ENCODE measurements at regions not wholly inside any gene's neighbourhood (a gene's known extent, or its start where the extent isn't known, plus 50 kb on each side); places are given as distances from the start of the nearest gene placed in this dataset.
"Not testable (repeated sequence)": the region's sequence is repeated elsewhere in the genome, so short reads cannot be mapped to it uniquely, and the experiment has no call there.

- no peaks in the 10 kb centered on the region for H3K4me1 Mint-ChIP-seq (ENCODE audit: low read depth)
- no peak overlapping the region for H3K27ac Mint-ChIP-seq
- intact Hi-C loops (cut with micrococcal nuclease), result no loop called here
- no peaks in the 10 kb centered on the region for H3K27me3 Mint-ChIP-seq
- peaks cover 11% of the 10 kb centered on the region for H3K9me3 Mint-ChIP-seq
- no peak overlapping the region for H3K4me3 Mint-ChIP-seq
- no peaks in the 10 kb centered on the region for H3K36me3 Mint-ChIP-seq (ENCODE audit: low read depth)
Observed at GRCh38 chr13:108102771-108103170, 112.6 kb downstream of the LIG4 start.

GRCh38 chr13:108096301-108096915 is 118.9 kb downstream of the LIG4 start:
- Mint-ChIP-seq H3K4me1 (ENCODE audit: low read depth) (no peaks in the 10 kb centered on the region), H3K9me3 (no peaks in the 10 kb centered on the region), H3K4me3 (no peak overlapping the region), H3K27ac (no peak overlapping the region), H3K36me3 (ENCODE audit: low read depth) (no peaks in the 10 kb centered on the region), H3K27me3 (no peaks in the 10 kb centered on the region)
- intact Hi-C loops (cut with micrococcal nuclease), result no loop called here

GRCh38 chr13:108095036-108095435 is 120.3 kb downstream of the LIG4 start:
- Mint-ChIP-seq H3K36me3 (ENCODE audit: low read depth) (no peaks in the 10 kb centered on the region), H3K4me3 (no peak overlapping the region), H3K9me3 (no peaks in the 10 kb centered on the region), H3K27me3 (no peaks in the 10 kb centered on the region), H3K4me1 (ENCODE audit: low read depth) (no peaks in the 10 kb centered on the region), H3K27ac (no peak overlapping the region)
- intact Hi-C loops (cut with micrococcal nuclease), result no loop called here

DNA sequence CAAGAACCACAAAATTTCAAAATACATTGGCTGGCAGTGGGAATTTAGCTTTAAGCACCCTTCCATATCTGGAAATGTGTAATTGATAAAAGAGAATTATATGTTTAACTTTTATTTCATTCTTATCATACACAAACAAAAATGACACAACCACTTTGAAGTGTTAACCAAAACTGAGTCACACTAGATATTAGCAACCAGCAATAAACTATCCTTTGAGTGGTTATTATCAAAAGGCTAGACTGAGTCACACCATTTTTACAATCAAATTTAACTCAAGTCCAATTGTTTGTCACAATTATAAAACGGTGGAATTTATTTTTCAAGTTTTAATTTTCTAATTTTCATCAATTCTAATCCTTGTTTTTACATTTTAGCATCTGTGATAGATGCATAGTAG is 121.7 kb downstream of the LIG4 start:
- Mint-ChIP-seq H3K9me3 (no peaks in the 10 kb centered on the region), H3K36me3 (ENCODE audit: low read depth) (no peaks in the 10 kb centered on the region), H3K27me3 (no peaks in the 10 kb centered on the region), H3K27ac (no peak overlapping the region), H3K4me1 (ENCODE audit: low read depth) (no peaks in the 10 kb centered on the region), H3K4me3 (no peak overlapping the region)
- intact Hi-C loops (cut with micrococcal nuclease), result no loop called here

DNA sequence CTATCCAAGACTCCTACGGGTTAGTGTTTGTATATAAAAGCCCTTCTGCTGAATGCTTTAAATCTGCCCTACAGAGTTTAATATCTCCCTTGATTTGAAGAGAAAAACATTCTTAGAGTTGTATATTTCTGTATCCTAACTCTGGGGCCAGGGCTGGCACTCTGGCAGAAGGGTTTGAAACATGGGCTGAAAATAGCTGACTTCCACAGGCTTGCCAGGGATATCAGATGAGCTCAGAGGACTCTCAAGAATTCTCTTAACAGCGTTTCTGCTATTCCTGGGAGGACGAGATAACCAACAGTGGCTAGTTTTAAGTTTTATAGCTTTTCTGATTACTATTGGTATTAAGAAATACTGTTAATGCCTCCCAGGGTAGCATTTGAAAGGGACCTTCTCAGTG is 127.5 kb downstream of the LIG4 start:
- no peaks in the 10 kb centered on the region for H3K27me3 Mint-ChIP-seq
- H3K9me3 Mint-ChIP-seq, result no peaks in the 10 kb centered on the region
- intact Hi-C loops (cut with micrococcal nuclease), result no loop called here
- H3K4me3 Mint-ChIP-seq, result no peak overlapping the region
- no peak overlapping the region for H3K27ac Mint-ChIP-seq
- H3K4me1 Mint-ChIP-seq (ENCODE audit: low read depth), result no peaks in the 10 kb centered on the region
- H3K36me3 Mint-ChIP-seq (ENCODE audit: low read depth), result no peaks in the 10 kb centered on the region

GRCh38 chr13:108086678-108087077 is 128.7 kb downstream of the LIG4 start:
- intact Hi-C loops (cut with micrococcal nuclease), result no loop called here
- H3K27me3 Mint-ChIP-seq, result no peaks in the 10 kb centered on the region
- no peak overlapping the region for H3K27ac Mint-ChIP-seq
- no peaks in the 10 kb centered on the region for H3K9me3 Mint-ChIP-seq
- no peak overlapping the region for H3K4me3 Mint-ChIP-seq
- H3K4me1 Mint-ChIP-seq (ENCODE audit: low read depth), result no peaks in the 10 kb centered on the region
- H3K36me3 Mint-ChIP-seq (ENCODE audit: low read depth), result no peaks in the 10 kb centered on the region

DNA sequence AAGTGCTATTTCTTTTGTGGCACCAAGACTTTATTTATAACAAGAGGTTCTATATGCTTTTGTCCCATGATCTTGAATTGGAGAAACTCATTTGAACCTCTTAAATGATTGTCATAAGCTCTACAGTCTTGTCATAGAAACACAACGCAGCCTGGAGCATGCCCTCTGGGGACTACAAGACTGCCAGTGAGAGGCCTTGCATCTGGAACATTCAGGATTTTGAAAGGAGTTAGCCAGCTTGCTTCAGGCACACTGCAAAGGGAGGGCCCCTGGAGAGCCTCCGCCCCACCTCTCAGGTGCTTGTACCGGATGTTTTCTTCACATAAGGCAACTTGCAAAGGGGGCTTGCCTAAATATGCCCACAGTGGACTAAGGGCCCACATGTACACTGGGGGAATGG is 130.5 kb downstream of the LIG4 start:
- Mint-ChIP-seq H3K9me3 (no peaks in the 10 kb centered on the region), H3K4me1 (ENCODE audit: low read depth) (no peaks in the 10 kb centered on the region), H3K27me3 (no peaks in the 10 kb centered on the region), H3K36me3 (ENCODE audit: low read depth) (no peaks in the 10 kb centered on the region), H3K4me3 (no peak overlapping the region), H3K27ac (no peak overlapping the region)
- intact Hi-C loops (cut with micrococcal nuclease), result no loop called here

DNA sequence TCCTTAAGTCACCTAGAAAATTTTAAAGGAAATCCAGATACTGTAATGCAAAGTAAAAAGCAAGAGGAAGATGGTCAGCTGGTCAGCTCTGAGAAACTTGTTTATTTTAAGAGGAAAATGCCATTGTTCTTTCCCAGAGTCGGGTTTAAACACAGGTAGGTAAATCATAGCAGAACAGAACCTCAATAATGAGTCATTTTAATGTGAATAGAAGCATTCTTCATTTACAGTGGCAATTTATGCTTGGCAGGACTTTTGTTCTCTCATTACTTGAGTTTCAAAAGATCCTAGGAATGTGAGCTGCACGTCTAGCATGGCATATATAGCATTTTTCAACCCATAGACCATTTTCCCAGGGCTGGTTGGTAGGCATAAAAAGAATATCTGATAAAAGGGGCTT is 132.3 kb downstream of the LIG4 start:
- no peaks in the 10 kb centered on the region for H3K36me3 Mint-ChIP-seq (ENCODE audit: low read depth)
- no peaks in the 10 kb centered on the region for H3K27me3 Mint-ChIP-seq
- H3K4me3 Mint-ChIP-seq, result no peak overlapping the region
- no peaks in the 10 kb centered on the region for H3K4me1 Mint-ChIP-seq (ENCODE audit: low read depth)
- intact Hi-C loops (cut with micrococcal nuclease), result no loop called here
- peaks cover 14% of the 10 kb centered on the region for H3K9me3 Mint-ChIP-seq
- no peak overlapping the region for H3K27ac Mint-ChIP-seq

GRCh38 chr13:108082481-108082880 is 132.9 kb downstream of the LIG4 start:
- no peaks in the 10 kb centered on the region for H3K36me3 Mint-ChIP-seq (ENCODE audit: low read depth)
- no peaks in the 10 kb centered on the region for H3K27me3 Mint-ChIP-seq
- no peak overlapping the region for H3K27ac Mint-ChIP-seq
- H3K4me3 Mint-ChIP-seq, result no peak overlapping the region
- peaks cover 20% of the 10 kb centered on the region for H3K9me3 Mint-ChIP-seq
- H3K4me1 Mint-ChIP-seq (ENCODE audit: low read depth), result no peaks in the 10 kb centered on the region
- intact Hi-C loops (cut with micrococcal nuclease), result no loop called here

DNA sequence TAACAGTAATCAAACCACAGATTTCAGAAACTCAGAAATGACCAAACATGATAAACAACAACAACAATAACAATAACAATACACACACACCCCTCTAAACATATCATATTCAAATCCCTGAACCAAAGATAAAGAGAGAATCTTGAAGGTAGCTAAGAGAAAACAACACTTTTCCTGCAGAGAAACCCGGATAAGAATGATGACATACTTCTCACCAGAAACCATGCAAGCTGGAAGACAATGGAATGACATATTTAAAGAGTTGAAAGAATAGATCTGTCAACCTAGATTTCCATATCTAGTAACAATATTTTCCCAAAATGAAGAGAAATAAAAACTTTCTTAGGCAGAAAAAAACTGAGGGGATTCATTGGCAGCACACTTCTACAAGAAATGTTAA is 138.1 kb downstream of the LIG4 start:
- H3K27me3 Mint-ChIP-seq, result no peaks in the 10 kb centered on the region

DNA sequence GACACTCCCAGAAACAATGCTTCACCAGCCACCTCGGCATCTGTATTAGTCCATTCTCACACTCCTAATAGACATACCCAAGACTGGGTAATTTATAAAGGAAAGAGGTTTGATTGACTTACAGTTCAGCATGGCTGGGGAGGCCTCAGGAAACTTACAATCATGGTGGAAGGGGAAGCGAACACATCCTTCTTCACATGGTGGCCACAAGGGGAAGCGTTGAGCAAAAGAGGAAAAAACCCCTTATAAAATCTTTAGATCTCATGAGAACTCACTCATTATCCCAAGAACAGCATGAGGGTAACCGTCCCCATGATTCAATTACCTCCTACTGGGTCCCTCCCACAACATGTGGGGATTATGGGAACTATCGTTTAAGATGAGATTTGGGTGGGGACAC is 140.9 kb downstream of the LIG4 start:
- H3K4me1 Mint-ChIP-seq (ENCODE audit: low read depth); H3K4me3 Mint-ChIP-seq; H3K27me3 Mint-ChIP-seq; H3K27ac Mint-ChIP-seq; H3K36me3 Mint-ChIP-seq (ENCODE audit: low read depth); intact Hi-C loops (cut with micrococcal nuclease): not testable (repeated sequence)
- H3K9me3 Mint-ChIP-seq, result peaks cover 83% of the 10 kb centered on the region

More for the DNA sequence above, 138.1 kb downstream of the LIG4 start:
- H3K4me1 Mint-ChIP-seq (ENCODE audit: low read depth), result no peaks in the 10 kb centered on the region
- H3K9me3 Mint-ChIP-seq, result peaks cover 61% of the 10 kb centered on the region
- intact Hi-C loops (cut with micrococcal nuclease), result no loop called here
- H3K36me3 Mint-ChIP-seq (ENCODE audit: low read depth), result no peaks in the 10 kb centered on the region
- no peak overlapping the region for H3K27ac Mint-ChIP-seq
- H3K4me3 Mint-ChIP-seq, result no peak overlapping the region

DNA sequence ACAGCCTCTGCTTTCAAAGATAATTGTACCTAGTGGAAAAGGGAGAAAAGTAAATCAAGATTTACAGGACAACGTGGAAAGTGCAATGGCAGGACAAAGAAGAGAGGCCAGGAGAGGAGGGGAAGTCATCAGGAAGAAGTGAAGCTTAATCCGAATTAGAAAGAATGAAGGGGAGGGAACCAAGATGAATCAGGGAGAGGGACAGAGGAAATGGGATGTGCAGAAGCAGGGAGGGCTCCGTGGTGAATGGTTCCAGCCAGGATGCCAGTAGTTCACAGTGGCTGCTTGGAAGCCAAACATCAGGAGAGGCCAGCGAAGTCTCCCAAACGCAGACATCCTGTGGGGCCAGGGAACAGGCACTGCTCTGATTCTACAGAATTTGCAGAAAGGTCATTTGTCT is 144.4 kb downstream of the LIG4 start:
- H3K9me3 Mint-ChIP-seq, result peaks cover 69% of the 10 kb centered on the region
- H3K4me3 Mint-ChIP-seq, result no peak overlapping the region
- H3K27ac Mint-ChIP-seq, result no peak overlapping the region
- no peaks in the 10 kb centered on the region for H3K4me1 Mint-ChIP-seq (ENCODE audit: low read depth)
- intact Hi-C loops (cut with micrococcal nuclease), result no loop called here
- H3K36me3 Mint-ChIP-seq (ENCODE audit: low read depth), result no peaks in the 10 kb centered on the region
- H3K27me3 Mint-ChIP-seq, result no peaks in the 10 kb centered on the region

- no peaks in the 10 kb centered on the region for H3K36me3 Mint-ChIP-seq (ENCODE audit: low read depth)
- intact Hi-C loops (cut with micrococcal nuclease), result no loop called here
- peaks cover 64% of the 10 kb centered on the region for H3K9me3 Mint-ChIP-seq
- H3K27ac Mint-ChIP-seq, result no peak overlapping the region
- no peak overlapping the region for H3K4me3 Mint-ChIP-seq
- no peaks in the 10 kb centered on the region for H3K27me3 Mint-ChIP-seq
- no peaks in the 10 kb centered on the region for H3K4me1 Mint-ChIP-seq (ENCODE audit: low read depth)
Observed at GRCh38 chr13:108070491-108070890, 144.8 kb downstream of the LIG4 start.

DNA sequence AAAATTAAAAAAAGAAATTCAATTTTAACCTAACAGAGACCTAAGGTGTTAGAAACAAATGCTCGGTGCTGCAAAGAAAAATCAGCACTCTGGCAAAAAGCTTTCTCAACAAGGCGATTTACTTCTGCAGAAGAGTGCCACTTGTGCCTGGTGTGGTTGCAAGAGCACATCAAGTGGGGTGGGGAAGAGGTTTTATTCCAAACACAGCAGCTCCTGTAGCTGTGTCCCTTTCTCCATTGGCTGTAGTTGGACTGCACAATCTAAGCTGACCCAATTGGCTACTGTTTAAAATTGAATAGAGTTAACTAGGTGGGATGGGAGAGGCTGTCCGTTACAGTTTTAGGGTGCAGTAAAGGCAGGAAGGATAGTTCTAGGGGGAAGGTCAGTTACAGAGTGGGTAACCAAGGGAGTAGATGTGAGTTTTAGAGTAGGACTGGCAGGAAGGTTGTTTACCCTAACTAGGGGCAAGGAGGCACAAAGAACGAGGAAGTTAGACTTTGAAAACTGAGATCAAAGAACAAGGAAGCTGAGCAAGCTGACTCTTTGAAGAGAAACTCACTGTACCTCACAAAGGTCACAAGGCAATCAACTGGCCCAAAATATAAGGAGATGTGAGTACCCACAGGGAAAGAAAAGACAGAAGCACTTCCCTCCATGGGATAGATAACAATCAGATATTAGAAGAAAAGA is 145.7 kb downstream of the LIG4 start:
- H3K9me3 Mint-ChIP-seq, result peaks cover 64% of the 10 kb centered on the region
- H3K27me3 Mint-ChIP-seq, result no peaks in the 10 kb centered on the region
- intact Hi-C loops (cut with micrococcal nuclease), result no loop called here
- no peaks in the 10 kb centered on the region for H3K36me3 Mint-ChIP-seq (ENCODE audit: low read depth)
- H3K4me3 Mint-ChIP-seq, result no peak overlapping the region
- H3K4me1 Mint-ChIP-seq (ENCODE audit: low read depth), result no peaks in the 10 kb centered on the region
- H3K27ac Mint-ChIP-seq, result no peak overlapping the region

DNA sequence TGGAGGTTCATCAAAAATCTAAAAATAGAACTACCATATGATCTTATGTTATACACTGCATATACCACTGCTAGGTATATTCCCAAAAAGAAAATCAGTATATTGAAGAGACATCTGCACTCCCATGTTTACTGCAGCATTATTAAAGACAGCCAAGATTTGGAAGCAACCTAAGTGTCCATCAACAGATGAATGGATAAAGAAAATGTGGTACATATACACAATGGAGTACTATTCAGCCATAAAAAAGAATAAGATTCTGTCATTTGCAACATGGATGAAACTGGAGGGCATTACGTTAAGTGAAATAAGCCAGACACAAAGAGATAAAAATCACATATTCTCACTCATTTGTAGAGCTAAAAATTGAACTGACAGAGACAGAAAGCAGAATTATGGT is 151.0 kb downstream of the LIG4 start:
- H3K27ac Mint-ChIP-seq; H3K27me3 Mint-ChIP-seq; H3K36me3 Mint-ChIP-seq (ENCODE audit: low read depth); H3K4me1 Mint-ChIP-seq (ENCODE audit: low read depth); H3K4me3 Mint-ChIP-seq; intact Hi-C loops (cut with micrococcal nuclease): not testable (repeated sequence)
- H3K9me3 Mint-ChIP-seq, result peaks cover 54% of the 10 kb centered on the region

Measured in dendritic cell treated with granulocyte-macrophage colony-stimulating factor and Interleukin-4, amounts not matched to agents 40 ng/mL and 50 ng/mL, for 4 days (primary cell).